Stimulated activated CD4-positive, alpha-beta T cell treated with anti-CD3 and anti-CD28 coated beads, Interleukin-1b, Interleukin-23, amount 100 ng/mL, for 48 hours (primary cell): ENCODE measurements at regions not wholly inside any gene's neighbourhood (a gene's known extent, or its start where the extent isn't known, plus 50 kb on each side); places are given as distances from the start of the nearest gene placed in this dataset.

Source experiments
- DNase-seq: peaks from one replicate; pipeline ENCODE4 v3.0.0-alpha.2; 2020

DNA sequence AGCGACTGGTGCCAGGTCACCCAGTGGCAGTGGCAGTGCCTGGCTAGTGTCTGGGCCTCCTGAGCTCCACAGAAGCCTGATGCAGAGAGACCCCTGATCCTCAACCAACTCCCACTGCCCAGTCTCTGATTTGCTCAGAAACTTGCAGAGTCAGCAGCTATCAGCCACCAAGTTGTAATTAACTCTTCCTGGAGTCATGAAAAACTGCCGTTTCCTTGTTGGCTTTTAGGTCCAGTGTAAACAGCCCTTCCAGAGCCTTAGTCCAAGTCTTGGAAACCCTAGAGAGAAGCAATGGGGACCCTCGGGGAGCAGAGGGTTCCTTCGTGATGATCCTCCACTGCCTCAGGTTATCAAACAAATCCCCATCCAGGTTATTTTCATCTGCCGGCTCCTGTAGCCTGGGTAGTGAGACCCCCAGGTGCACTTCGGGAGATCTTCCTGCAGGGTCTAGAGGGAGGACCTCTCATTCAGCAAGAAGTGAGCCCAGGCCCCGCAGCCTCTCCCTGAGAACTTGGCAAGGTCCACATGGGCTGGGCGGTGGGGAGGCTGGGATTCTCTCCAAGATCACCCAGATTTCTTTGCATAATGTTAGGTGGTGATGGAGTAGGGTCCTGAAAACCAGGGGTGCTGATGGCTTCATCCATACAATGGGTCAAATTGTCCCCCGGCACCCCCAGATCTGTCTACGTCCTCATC, 137.7 kb upstream of the HDAC4 start:
- DNase-seq = no peak

DNA sequence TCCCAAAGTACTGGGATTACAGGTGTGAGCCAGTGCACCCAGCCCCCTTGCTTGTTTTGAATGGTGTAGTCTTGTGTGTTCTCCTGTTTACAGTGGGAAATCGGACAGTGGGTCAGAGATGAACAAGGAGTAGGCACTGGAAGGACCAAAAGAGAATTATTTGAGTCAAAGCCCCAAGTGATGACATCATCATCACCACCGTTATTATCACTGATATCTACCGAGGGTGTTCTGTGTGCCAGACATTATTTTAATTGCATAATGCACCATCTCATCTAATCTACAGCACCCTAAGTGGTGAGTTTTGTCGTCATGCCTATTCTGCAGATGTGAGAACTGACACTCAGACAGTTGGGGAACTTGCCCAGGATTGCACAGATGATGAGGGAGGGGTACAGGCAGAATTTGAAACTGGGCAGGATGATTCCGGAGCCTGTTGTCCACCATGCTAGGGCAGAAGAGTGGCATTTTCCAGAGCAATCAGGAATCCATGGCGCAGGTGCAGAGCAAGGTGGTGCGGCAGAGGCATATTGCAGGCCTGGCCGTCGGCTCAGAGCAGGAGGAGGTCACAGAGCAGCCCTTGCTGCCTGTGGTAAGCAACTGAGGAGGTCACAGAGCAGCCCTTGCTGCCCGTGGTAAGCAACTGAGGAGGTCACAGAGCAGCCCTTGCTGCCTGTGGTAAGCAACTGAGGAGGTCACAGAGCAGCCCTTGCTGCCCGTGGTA, 137.0 kb upstream of the HDAC4 start:
- no peak for DNase-seq

DNA sequence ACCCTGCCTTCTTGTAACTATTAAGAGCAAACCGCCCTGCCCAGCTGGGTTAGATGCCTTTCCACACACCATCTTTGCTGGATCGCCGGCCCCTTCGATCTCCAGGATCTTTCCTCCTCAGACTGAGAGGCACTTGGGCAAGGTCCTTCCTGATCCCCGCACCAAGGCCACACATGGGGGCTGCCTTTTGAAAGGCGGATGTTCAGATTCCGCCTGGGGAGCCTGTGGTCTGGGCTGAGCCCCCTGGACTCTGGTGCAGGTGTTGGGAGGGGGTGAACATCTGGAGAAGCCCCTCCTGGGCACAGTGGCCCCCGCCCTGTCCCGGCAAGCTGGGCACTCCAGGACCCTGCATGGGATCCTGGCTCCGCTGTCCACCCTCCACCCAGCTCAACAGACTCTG, 135.4 kb upstream of the HDAC4 start:
- DNase-seq = no peak

DNA sequence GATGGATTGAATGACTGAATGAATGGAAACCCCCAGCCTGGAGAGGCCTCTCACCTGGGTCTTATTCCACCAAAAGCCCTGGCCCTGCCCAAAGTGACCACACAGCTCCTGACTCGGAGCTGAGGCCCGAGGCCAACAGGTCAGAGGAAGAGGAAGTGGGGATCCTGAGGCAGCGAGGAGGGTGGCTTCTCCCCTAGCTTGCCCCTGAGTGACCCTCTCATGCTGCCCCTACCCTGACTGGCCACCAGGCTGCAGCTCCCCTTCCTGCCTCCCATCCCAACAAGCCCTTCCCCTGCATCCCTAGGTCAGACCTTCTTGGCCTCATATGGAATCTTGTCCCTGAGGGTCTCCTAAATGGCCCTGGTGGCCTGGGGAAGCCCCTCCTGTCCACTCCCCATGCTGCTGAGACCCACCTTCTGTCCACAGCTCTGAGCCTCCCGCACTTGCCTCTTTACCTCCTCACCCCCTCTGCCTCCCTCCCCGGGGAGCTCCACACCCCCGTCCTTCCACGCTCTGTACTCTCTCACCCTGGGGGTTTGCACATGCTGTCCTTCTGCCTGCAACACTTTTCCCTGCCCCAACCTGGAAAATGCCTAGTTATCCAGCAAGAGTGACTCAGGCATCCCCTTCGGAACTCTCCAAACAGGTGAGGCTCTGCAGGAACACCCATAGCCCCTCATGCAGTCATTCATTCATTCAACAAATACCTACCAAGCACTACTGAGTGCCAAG, 134.8 kb upstream of the HDAC4 start:
- no peak for DNase-seq

DNA sequence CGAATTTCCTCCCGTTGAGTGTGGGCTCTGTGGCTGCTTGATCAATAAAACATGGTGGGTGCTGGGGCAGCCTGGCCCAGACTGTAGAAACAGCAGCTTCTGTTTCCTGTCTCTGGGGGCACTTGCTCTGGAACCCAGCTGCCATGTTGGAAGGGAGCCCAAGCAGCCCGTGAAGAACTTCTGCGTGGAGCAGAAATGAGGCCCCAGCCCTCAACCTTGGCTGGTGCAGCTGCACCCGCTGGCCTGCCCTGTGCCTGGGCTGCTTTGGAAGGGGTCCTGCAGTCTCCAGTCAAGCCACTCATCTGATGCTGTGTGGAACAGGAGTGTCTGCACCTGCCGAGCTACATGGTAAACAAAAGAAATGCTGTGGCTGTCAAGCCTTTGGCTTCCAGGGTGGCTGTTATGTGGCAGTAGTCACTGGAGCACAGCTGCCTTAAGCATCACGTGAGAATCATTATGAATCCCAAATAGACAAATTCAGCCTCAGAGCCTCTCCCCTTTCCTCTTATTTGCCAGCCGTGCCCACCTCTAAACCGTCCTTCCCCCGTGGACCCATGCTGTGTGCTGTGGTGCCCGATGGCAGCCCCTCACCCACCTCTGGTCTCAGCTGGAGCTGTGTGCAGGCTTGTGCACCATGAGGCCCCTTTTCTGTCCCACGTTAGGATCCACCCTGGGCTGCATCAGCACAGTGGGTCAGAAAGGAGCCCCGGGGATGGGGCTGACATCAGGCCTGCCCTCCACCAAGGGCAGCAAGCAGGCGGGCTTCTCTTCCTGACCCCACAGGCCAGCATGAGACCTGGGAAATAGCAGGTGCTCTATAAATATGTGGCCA, 134.0 kb upstream of the HDAC4 start:
- no peak for DNase-seq

DNA sequence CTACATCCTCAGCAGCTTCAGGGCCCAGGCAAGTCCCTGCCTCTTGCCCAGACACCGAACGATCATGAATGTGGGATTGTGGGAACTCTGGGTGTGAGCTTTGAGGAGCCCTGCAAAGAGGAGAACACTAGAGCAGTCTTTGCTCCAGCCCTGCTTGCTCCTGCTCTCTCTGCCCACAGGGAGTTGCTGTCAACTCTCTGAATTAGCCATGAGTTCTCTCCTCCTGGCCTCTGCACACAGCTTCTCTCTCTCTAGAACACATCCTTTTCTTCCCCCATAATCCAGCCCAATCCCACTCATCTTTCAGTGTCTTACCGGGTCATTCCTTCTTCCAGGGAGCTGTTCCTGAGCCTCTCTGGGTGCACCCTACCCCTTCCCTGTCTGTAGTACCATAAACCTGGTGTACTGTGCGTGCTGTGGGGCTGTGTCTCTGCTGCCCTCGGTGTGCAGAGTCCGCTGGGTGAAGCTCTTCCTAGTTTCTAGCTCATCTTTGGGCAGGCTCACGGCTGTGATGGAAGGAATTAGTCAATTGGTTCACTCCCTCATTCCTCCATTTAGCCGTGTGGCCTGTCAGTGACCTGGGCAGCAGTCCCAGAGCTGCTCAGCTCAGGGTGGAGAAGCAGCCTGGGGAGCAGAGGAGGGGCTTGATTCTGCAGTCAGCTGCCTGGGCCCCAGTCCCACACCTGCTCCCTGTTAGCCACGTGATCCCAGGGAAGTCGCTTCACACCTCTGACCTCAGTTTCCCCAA, 132.9 kb upstream of the HDAC4 start:
- DNase-seq = no peak

DNA sequence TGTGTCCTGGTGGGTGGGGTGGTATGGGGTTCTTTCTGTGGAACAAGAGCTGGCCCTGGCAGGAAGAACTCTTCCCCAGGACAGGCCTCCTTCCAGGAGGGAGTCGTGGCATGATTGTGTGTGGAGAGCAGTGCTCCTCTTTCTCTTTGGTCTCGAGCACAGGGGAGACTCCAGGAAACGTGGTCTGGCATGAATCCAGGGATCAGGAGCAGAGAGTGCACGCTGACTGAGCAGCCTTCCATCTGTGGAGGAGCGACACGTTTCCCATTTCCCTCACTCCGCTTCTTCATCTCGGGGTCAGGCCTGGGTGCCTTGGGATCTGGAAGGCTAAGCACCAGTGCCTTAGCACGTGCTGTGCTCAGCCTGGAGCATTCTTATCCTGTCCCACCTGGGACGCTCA, 132.0 kb upstream of the HDAC4 start:
- no peak for DNase-seq

DNA sequence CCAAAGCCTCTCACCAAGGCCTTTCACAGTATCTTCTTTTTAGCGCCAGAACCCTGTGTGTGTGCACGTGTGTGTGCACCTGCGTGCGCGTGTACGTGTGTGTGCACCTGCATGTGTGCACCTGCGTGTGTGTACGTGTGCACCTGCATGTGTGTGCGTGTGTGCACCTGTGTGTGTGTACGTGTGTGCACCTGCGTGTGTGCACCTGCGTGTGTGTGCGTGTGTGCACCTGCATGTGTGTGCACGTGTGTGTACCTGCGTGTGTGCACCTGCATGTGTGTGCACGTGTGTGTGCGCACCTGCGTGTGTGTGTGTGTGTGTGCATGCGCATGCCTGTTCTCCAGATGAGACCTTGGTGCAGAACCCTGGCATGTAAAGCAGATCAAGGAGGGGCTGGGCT, 131.4 kb upstream of the HDAC4 start:
- DNase-seq = no peak

DNA sequence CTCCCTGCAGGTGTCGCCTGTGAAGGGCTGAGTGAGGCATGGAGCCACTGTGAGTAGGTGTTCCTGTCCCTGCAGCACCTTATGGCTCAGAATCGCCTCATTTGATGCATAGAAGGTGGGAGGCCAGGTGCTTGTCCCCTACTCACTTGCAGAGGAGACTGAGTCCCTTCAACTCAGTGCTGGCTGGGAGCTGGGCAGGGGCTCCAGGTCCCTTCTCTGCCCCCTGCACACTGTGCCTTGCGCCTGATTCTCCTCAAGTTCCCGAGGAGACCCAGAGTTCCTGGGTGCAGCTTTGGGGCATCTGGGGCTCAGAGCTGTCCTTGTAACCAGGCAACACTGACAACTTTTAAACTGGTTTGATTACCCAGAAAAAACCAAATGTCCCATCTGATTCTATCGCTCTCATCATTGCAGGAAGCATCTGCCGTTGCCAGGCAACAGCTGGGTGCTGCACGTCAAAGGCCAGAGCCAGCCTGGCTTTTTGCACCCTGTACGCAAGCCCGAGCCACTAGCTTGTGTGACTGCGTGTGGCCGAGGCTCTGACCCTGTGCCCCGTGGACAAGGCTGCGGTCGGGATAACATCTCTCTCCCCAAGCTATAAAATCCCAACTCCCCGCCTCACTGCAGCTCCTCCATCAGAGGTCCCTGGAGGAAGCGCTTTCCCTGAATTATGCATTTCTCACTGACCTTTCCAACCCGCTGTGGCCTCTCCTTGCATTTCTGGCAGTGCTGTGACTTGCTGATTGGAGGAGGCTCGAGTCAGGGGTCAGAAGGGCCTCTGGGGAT, 130.8 kb upstream of the HDAC4 start:
- DNase-seq = no peak

DNA sequence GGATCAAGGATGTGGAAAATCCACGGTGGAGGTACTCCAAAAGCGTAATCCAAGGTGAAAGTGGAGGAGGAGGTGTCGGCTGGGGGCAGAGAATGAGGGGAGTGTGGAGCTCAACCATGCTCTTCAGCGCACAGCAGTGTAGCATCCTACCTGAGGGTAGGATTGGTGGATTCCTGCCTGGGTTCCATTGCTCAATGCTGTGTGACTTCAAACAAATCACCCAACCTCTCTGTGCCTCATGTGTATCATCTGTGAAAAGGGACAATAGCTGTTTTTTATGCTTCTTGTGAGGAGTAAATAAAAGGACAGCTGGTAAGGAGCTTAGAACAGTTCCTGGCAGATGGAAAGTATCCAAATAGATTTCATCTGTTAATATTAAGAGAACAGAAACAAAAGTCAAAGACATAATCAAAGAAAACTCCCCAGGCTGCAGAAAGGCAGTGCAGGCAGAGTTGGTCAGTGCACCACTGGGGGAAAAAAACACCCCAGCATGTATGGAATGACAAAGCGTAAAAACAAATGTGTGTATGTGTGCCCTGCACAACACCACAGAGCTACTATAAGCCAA, 130.0 kb upstream of the HDAC4 start:
- no peak for DNase-seq

DNA sequence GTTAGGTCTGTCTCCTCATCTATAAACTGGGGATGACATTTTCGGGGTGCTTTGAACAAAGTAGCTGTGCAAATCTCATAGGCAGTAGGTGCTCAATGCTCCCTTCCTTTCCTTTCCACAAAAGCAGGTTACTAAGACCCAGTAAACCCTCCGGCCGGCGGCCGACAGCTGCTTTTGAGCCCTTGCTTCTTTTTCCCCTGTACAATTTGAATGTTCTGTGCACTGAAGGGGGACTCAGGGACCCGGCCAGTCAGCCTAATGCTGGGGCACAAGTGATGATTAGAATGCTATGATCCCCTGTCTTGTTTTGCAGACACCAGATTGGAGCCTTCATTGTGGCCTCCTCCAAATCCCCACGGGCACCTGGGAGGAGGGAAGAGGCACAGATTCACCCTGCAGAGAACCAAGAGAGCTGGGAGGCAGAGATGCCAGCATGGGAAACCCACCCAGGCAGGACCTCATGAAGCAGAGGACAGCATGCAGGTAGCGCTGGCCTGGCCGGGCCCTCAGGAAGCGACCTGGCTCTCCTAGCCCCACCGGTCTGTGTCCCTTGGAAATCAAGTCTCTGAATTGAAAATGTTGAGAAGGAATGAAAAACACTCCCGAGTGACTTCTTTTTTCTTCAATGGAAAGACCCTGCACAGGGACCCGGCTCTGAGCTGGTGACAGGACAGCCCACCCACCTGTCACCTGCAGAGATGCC, 128.6 kb upstream of the HDAC4 start:
- DNase-seq = no peak

DNA sequence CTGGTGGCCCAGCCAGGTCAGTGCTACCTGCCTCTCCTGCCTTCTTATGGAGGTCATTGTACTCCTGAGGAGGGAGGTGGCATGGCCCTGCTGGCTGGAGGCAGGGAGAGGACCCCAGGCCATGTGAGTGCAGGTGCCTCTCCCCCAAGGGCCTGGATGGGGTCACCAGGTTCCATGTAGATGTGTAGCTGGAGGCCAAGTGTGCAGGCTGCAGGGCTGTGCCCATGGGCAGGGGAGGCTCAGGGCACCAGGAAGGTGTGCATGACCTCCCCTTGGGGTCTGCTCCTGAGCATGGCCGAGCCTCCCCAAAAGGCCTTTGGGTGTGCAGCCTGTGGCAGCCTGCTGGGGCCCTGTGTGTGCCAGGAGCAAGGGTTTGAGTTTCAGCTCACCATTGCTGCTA, 128.1 kb upstream of the HDAC4 start:
- DNase-seq = no peak

DNA sequence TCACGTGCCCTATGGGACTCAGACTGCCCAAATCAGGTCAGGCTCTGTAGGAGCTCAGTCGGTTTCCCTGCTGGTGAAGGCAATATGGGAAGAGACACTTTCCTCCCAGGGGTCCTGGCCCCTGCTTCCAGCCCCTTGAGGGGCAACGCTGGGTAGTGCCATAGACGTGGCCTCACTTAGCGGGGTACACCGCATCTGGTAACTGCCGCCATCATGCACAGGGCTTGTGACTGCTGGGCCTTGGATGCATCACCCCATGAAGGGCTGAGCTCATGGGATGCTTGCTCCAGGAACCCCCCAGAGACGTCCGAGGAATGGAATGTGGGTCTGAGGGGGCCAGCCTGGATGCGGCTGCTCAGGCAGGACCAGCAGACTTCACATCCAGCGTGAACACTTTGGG, 127.3 kb upstream of the HDAC4 start:
- DNase-seq = no peak

DNA sequence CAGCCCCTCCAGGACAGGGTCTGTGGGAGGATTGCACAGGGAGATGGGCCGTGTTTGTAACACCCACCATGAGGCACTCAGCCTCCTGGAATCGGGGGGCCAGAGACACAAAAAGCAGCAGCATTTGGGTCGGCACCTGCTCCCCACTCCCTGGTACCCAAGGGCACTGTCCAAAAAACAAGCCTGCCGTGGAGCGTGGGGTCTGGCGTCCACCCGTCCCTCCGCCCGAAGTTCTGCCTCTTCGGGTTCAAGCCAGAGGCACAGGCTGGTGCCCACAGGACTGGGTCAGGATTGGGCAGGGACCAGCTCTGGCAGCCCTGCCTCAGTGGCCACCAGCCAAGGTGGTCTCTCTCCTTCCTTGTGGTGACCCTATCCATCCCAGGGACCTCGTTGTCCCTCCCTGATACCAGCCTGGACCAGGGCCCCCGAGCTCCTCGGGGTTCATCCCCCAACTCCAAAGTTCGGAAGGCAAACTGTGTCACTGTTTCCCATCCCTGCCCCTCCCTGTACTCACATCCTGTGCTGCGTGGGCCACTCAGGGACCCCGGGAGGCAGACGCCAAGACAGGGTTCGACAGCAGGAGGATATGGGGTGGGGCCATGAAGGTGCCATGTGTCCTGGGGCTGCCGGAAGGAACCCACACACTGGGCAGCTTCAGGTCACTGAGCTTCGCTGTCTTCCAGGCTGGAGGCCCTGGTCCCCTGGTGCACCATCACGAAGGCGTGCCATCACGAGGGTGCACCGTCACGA, 126.0 kb upstream of the HDAC4 start:
- no peak for DNase-seq

DNA sequence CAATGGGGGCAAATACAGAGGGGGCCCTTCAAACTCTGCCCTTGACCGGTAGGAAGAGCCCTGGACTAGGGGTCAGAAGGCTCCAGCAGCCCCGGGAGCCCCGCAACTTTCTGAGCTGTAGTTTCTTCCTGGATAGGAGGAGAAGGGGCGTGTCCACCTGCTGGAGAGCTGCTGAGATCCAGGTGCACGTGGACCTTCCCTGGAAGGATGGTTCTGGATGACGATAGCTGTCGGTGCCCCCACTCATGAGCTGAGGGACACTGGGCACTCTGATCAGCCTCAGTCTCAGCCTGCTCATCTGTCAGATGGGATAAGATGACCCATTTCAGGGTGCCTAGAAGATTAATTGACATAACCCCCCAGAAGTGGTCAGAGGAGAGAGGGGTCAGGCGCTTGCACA, 125.2 kb upstream of the HDAC4 start:
- DNase-seq = no peak

DNA sequence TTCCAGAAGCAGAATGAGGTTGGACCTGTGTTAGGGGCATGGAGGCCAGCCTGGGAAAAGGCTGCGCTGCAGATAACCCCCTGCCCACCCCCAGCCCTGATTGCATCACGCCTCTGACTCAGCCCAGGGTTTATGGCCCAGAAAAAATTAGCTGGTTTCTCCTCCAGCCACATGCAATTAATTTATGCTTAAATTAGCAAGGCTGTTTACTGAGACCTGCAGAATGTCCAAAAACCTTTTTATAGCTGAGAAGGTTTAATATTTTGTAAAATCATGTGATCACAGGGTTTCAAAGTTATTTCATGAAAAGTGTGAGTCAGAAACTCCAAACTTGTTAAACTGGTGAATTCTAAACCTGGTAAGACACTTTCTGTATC, 123.1 kb upstream of the HDAC4 start:
- DNase-seq = no peak

DNA sequence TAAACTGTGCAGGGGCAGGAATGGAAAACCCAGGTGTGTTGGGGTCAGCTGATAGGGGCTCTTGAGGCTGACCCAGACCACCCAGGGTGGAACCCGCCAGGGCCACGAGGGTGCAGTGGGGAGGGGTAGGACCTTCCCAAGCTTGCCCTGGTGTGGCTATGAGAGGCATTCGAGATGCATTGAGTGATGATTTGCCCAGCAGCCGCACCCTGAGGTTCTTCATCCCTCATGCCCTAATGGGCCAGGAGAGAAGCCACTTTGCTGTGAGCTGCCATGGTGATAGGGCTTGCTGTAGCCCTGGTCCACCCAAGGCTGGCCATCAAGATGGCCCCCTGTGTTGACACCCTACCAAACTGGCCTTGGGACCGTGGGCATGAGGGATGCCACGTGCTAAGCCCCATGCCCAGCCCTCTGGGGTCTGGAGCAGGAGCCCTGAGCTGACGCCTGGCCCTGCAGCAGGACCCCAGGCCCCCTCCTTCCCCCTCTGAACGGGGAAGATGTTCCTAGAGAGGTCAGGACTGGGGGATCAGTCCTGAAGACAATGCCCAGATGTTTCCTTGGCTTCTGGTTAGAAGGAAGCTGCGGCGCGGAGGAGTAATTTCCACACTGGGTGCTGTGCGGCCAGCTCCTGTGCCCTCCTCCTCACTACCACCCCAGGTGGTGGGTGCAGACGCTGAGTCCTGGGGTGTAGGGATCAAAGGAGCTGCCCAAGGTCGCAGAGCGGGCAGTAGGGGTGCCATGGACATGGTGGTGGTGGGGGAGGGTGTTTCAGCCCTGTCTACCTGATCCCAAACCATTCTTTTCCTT, 122.5 kb upstream of the HDAC4 start:
- no peak for DNase-seq

DNA sequence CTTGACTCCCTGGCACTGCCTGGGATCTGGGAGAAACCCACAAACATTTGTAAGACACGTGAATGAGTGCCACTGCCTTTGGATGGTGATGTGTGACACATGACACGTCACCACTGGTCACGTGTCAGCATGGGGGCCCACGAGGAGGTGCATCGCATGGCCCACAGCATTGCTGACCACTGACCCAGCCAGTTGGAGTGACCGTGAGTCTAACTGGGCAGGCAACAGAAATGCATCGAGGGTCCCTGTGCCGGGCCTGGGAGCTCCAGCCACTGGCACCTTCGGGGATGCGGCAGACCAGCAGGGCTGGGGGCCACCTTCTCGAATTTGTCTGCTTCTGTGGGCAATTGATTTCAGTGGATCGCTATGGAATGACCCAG, 121.9 kb upstream of the HDAC4 start:
- no peak for DNase-seq
